Dermis microvascular lymphatic vessel endothelial cell (primary cell): ENCODE measurements at regions not wholly inside any gene's neighbourhood (a gene's known extent, or its start where the extent isn't known, plus 50 kb on each side); places are given as distances from the start of the nearest gene placed in this dataset.
"Not testable (repeated sequence)": the region's sequence is repeated elsewhere in the genome, so short reads cannot be mapped to it uniquely, and the experiment has no call there.

ENCODE experiments used
- DNase-seq, 2 donors: peaks; one replicate each; pipeline versions ENCODE4 v3.0.0 to v3.0.0-alpha.2; 2010; ENCODE audit warnings: low read depth in 2 of 2

DNA sequence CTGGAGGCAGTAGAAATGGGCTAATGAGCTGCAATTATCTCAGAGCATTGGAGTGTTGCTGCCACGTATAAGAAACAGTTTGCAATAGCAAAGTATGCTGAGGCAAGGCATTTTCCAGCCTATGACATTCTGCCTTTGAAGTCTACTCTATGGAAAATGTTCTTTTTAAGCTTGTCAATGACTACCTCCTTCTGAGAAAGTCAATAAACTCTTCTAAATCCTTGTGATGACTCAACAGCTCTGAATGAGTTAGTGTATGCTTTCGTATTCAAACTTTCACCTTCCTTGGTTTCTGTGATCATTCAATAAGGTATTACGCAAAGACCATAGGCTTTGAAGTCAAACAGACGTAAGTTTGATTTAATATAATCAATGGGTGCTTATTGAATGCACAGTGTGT lies 111.2 kb downstream of the CAPZA3 start:
- DNase-seq = no peak

DNA sequence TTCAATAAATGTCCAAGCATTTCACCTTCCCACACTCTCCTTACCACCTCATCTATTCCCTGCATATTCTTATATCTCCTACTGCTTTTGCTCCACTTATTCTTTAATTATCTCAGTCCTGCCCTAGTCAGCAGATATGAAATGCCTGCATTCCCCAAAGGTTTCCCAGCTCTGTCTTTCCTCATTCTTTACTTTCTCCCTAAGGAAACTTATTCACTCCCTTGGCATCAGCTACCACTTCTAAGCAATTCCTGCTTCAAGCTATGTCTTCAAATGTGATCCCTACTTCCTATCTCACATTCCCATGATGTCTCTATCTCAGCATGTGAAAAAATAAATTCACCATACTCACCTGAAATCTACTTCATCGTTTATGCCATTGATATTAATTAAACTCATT lies 111.8 kb downstream of the CAPZA3 start:
- DNase-seq = no peak

DNA sequence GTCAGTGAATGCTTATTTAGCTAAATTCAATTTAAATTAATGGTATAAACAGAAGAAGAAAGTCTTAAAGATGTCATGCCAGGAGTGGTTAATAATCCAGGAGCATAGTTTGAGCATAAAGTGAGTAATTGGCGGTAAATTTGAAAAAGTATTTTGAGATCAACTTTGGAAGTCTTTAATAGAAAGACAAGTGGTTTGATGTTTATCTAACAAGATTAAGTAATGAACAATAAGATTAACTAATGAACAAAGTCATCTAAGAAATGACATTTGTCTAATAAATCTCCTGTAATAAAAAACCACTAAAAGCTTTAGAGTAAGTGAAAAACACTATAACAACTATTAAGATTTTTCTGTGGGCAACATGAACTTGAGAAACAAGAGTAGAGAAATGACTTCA lies 112.8 kb downstream of the CAPZA3 start:
- DNase-seq = no peak

DNA sequence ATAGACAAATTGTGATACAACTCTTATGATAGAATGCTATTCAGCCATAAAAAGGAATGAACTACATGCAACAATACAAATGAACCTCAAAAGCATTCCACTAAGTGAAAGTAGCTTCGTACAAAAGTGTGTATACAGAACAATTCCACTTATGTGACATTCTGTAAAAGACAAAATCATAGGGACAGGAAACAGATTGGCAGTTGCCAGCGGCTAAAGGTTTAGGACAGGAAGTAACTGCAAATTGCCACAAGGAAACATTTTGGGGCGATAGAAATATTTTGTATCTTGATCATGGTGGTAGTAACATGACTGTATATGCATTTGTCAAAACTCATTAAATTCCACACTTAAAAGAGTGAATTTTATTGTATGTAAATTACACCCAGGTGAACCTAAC lies 113.4 kb downstream of the CAPZA3 start:
- DNase-seq = peak in 1 of 2 donors; percentile 6

DNA sequence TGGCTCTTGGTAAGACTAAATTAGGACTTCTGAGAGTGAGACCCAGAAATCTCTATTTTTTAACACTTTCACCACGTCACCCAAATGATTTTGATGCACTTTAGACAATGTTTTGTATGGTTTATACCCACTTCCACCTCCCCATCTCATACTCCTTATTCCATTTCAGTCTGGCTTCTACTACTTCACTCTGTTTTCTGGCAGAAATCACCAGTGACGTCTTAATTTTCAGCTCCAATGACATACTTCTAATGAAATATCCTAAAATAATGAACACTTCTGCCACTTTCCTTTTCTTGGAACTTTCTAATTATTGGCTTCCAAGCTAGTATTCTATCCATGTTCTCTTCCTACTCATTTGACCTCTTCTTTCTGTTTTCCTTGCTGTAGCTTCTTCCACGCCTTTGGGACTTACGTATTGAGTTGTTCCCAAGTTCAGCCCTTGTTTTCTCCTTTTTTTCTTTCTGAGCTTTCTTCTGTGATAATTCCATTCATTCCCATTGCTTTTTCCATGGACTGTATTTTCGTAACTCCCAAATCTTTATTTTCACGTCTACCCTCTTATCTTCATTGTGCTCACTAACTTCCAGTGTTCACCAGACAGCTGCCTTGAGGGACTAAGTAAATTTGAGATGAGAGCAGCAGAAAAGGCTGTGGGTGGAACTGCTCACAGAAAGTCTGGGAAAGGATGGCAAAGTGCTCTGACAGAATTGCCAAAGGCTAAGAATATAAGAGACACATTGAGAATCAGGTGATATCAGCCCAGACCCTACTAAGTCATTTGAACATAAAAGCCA lies 115.8 kb downstream of the CAPZA3 start:
- DNase-seq = no peak

DNA sequence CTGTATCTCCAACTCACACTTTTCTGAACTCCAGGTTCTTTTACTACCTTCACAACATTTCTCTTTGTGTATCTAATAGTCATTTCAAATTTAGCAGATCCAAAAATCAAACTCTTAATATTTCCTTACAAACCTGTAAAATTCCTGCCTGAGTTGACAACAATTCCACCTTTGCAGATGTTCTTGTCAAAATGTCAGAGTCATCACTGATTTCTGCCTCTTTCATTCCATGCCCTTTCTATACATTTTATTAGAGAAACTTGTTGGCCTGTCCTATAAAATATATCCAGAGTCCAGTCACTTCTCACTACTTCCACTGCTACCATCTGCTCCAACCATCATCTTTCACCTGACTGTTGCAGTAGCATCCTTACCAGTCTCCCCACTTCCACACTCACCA lies 119.7 kb downstream of the CAPZA3 start:
- no peak for DNase-seq

DNA sequence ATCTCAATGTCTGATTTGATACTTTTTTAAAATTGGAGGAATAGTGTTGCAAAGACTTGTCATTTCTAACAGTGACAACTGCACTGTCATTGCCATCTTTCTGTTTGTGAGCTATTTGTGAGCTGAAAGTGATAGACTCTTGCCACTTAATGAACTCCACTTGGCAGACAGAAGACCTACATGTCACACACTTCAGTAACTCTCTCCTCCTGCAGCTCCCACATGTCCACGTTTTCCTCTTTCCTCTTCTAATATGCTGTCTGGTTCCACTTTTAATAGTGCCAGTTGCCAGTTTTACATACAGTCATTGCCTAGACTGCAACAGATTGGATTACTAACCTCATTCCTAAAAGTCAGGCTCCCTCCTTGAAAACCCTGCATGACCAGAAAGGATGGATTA lies 121.5 kb downstream of the CAPZA3 start:
- no peak for DNase-seq

DNA sequence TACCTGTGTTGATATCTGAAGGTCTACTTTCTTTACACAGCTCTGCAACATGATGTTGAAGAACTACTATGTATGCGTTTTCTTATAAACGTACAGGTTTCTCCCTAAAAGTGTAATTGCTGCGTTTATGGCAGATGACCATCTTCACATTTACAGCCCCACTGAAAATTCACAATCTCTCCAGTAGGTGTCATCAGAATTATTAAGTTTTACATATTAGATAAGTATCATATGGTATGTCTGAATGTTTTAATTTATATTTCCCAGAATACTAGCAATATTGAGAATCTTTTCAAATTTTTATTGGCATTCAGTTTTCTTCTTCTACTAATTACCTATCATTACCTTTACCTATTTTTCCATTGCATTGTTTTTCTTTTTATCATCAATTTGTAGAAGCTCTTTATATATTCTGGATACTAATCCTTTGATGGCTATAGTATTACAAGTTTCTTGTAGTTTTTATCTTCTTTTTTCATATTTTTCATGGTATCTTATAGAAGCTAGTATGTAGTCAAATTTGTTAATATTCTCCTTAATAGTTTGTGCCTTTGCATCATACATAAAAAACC lies 123.5 kb downstream of the CAPZA3 start:
- peak; percentile 16 to 47 for DNase-seq

DNA sequence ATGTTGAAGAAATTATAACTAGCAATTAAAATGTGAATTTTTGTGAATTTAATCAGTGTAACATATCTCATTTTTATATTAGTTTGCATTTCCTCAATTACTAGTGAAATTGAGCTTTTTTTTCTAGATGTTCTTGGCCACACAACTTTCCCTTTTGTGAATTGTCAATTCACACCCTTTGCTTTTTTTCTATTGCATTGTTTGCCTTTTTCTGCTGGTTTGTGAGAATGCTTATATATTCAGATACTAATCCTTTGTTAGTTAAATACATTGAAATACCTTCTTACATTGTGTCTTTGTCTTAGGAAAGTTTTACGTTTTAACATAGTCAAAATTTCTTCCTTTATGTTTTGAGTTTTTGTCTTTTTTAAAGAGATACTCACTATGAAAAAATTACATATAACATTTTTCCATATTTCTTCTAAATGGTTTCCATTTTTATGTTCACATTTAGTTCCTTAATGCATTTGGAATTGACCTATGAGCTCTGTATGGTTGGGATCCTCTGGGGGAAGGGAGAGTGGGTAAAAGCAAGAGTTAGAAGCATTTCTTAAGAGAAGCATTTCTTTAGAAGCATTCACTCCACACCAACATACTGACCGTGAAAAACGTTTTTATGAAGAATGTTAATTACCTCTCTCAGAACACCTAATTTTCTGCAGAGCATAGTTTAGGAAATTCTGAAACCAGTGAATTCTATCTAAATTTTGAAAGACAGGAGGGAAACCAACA lies 126.0 kb downstream of the CAPZA3 start:
- no peak for DNase-seq

DNA sequence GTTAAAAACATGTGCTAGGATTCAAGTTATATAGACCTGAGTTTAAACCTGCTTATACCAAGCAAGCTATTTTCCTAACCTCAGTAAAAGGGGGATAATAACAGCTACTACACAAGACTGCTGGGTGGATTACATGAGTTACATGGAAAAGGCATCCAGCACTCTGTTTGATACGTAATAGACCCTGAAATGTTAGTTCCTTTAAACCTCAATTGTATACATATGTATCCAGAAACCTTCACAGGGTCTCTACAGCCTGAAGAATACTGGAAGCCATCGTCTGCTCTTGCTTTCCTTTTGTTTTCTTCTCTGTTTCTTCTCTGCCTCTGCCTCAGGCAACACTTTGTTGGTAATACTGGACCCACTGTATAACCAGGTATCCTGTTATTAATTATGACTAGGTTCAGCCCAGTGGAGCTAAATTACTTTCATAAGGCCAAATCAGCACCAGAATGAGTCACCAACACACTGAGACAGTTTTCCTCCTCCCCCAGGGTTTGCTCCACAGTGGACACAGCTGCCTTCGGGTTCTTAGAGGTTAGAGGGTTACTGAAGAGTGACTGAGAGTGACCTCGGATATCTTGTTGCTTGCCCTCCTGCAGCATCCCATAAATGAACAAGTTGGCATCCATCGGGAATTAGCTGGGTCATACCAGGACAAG lies 127.1 kb downstream of the CAPZA3 start:
- DNase-seq = no peak

DNA sequence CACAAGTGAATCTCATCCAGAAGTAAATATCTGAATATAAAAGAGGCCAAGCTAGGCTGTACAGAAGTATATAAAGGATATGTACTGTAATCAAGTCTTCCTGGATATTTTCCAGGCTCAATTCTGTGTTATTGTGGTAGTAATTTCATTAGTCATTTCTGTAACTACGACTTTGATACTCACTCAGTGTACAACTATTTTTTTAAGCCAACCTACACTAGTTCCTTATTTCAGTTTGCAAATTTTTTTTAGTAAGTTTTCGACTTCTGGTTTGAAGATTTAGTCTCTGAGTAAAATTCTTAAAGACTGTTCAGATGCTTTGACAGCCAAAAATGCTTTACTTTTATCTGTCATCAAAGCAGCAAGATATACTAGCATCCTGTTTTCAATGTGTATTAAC lies 130.8 kb downstream of the CAPZA3 start:
- no peak for DNase-seq

DNA sequence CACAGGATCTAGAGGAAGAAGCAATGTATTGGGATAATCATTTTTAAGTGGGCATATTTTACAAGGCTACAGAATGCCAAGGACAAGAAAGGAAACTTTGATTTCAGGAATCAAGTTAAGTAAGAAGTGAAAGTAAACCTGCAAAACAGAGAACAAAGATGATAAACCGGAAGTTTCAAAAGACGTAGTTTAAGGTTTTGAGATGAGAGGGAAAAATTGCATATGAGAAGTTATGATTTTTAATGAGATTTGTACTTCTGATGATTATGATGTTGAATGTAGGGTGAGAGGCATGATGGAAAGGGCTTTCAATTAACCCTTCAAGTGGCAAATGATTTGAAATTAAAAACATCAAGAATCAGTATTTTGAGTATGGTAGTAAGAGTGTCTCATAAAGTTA lies 134.9 kb downstream of the CAPZA3 start:
- no peak for DNase-seq

DNA sequence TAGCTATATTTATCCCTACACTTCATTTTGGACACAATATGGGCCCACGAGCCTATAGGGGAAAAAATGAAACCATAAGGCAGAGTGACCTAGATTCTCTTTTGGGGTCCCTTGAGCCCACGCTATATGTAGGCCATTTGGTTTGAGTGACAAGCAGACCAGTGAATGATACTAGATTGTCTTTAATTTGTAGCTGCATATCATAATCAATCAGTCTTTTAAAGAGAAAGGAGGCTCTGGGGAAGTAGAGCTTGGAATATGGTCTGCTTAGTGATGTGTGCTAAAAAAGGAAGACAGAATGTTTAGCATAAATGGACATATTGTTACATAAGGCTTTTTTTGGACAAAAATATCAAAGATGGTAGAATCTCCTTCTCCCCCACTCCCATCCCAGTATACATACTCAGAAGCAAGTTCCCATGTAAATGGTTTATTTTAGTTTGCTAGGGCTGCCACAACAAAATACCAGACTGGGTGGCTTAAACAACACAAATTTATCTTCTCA lies 140.8 kb downstream of the CAPZA3 start:
- DNase-seq = no peak

DNA sequence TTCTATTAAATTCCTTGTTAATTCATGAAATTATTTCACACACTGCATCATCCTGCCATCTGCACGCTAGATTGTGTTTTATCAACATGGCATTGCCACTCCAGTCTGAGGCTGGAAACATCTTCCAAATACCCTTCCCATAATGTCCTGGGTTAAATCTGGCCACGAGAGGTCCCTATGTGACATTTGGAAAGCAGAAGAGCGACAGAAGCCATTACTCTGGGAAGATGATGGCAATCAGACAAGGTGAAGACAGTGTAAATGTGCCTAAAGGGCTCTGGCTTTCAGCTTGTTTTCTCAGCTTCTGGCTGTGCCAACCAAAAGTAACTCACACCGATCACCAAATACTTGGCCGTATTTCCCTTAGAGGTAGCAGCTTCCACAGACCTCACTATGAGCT lies 144.8 kb downstream of the CAPZA3 start:
- DNase-seq = no peak

DNA sequence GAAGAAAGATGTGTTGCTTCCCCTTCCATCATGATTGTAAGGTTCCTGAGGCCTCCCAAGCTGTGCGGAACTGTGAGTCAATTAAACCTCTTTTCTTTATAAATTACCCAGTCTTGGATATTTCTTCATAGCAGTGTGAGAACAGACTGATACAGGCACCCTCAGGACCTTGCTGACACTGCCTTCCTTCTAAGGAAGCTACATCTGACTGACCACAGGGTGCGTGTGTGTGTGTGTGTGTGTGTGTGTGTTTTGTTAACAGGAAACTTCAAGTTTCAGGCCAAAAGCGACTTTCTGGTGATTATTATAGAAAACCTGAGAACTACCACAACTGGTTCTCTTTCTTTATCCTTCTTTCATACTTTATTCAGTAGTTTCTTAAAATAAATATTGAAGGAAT lies 149.0 kb downstream of the CAPZA3 start:
- DNase-seq = no peak

DNA sequence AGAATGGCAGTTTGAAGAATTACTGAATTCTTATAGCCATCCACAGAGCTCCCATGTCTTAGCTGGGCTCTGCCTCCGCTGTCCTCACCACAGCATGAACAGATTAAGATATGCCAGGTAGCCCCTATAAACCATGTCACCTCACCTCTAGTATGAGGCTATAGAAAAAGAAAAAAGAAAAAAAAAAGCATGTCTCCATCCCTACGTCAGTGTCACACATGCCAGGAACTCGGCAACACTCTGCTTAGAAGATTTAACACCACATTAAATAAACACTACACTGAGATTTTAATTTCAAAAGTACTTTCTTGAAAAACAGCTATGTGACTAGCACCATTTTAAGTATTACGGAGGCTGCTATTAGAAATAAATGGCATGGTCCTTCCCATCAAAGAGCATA lies 149.4 kb downstream of the CAPZA3 start:
- DNase-seq = no peak

DNA sequence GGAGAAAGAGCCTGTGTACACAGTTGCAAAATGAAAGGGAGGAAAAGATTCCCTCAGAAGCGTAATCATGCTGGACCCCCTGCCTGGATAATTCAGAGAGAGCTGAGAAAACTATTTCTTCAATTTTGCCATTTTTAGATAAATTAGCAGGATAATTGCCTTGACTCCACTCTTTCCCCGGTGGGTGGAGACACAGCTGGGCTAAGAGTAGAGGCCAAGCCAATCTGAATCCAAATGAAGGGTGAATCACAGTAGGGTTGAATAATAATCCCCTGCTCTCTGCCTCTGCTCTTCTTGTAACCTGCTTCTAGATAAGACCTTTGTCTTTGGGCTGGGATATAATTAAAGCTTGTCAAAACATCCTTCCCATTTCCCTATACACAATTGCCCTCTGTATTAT lies 150.1 kb downstream of the CAPZA3 start:
- no peak for DNase-seq

DNA sequence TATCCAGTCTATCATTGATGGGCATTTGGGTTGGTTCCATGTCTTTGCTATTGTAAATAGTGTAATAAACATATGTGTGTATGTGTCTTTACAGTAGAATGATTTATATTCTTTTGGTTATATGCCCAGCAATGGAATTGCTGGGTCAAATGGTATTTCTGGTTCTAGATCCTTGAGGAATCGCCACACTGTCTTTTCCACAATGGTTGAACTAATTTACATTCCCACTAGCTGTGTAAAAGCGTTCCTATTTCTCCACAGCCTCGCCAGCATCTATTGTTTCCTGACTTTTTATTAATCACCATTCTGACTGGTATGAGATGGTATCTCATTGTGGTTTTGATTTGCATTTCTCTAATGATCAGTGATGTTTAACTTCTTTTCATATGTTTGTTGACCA lies 152.7 kb downstream of the CAPZA3 start:
- DNase-seq = not testable (repeated sequence)

DNA sequence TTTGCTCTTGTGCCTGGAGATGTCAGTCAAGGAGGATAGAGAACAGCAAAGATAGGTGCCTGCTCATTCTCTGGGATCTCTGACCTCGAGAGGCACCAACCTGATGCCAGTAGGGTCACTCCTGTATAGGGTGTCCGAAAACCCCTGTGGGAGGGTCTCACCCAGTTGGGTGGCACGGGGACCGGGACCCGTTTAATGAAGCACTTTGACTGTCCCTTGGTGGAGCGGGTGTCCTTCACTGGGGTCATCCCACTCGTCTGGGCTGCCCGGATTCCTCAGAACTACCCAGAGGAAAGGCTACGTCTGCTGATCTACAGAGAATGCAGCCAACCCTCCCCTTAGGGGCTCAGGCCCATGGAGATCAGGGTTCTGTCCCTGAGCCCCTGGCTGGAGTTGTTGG lies 157.6 kb downstream of the CAPZA3 start:
- DNase-seq = no peak

DNA sequence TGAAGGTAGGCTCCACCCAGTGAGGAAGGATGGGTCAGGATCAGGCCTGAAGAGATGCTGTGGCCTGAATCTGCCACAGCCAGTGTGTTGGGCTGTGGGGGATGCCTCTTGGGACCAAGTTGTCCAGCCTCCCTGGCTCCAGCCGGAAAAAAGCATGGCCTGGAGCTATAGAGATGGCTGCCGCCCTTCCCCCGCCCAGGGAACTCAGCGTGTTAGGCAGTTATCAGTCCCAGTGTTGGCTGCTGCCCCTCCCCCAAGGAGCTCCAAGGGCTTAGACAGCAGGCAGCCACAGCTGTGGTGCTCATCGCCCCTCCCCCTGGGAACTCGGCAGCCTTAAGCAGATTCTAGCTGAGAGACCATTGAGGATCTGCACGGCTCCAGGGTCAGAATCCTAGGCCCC lies 158.0 kb downstream of the CAPZA3 start:
- DNase-seq = no peak

DNA sequence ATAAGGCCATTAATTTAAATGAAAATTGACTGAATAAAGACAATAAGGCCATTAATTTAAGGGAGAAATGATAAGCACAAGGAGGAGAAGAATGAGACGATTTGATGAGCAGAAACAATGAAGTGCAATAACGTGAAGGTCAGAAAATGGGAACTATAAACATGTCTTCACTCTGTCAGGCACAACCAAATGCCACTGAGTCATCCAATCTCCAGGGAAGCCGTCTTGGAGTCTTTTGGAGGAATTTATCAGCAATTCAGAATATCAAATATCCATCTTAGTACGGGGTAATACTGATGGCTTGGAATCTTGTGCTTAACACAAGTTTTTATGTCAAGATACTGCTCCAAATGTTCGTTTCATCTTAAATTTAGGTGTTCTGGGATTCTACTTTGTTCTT lies 159.9 kb downstream of the CAPZA3 start:
- no peak for DNase-seq

DNA sequence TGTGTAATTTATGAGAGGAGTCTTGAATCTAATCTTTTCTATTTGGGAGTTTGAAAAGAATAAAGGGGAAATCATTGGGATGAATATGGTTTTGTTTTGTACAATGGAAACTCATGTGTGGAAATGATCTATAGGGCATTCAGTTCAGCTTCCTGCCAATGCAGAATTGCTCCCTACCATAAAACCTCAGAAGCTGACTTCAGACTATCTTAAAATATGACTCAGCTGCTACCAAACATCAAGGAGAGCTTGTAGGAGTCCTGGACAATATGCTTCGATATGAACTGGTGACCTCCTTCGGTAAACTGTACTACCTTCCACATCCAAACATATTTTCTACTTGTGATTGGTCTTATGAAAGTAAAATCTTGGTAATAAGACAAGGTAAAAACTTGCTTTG lies 160.6 kb downstream of the CAPZA3 start:
- no peak for DNase-seq
